ENCODE measurements at regions not wholly inside any gene's neighbourhood (a gene's known extent, or its start where the extent isn't known, plus 50 kb on each side); places are given as distances from the start of the nearest gene placed in this dataset.
"Not testable (repeated sequence)": the region's sequence is repeated elsewhere in the genome, so short reads cannot be mapped to it uniquely, and the experiment has no call there.

- no peak for DNase-seq
Measured at GRCh38 chr17:54196751-54197150, 374.0 kb downstream of the KIF2B start.

GRCh38 chr17:54201380-54201779, 378.7 kb downstream of the KIF2B start:
- DNase-seq: not testable (repeated sequence)

GRCh38 chr17:54220829-54221228, 398.1 kb downstream of the KIF2B start:
- DNase-seq: no peak

- DNase-seq: no peak
Measured at GRCh38 chr17:54221499-54221898, 398.8 kb downstream of the KIF2B start.

- DNase-seq: no peak
Measured at GRCh38 chr17:54235571-54235970, 412.8 kb downstream of the KIF2B start.

GRCh38 chr17:54237911-54238515, 415.3 kb downstream of the KIF2B start:
- no peak for DNase-seq

GRCh38 chr17:54239291-54239690, 416.6 kb downstream of the KIF2B start:
- DNase-seq: no peak

- no peak for DNase-seq
Measured at GRCh38 chr17:54255696-54256095, 433.0 kb downstream of the KIF2B start.

GRCh38 chr17:54256401-54256929, 433.7 kb downstream of the KIF2B start:
- no peak for DNase-seq

- no peak for DNase-seq
Measured at GRCh38 chr17:54257440-54257839, 434.7 kb downstream of the KIF2B start.

- DNase-seq: no peak
Measured at GRCh38 chr17:54259476-54259875, 436.7 kb downstream of the KIF2B start.

GRCh38 chr17:54261465-54261864, 438.7 kb downstream of the KIF2B start:
- no peak for DNase-seq

- no peak for DNase-seq
Measured at GRCh38 chr17:54269881-54270280, 447.2 kb downstream of the KIF2B start.

GRCh38 chr17:54270499-54270898, 447.8 kb downstream of the KIF2B start:
- no peak for DNase-seq

- DNase-seq: no peak
Measured at GRCh38 chr17:54277868-54278267, 455.1 kb downstream of the KIF2B start.

- no peak for DNase-seq
Measured at GRCh38 chr17:54280741-54281140, 458.0 kb downstream of the KIF2B start.

- no peak for DNase-seq
Measured at GRCh38 chr17:54282886-54283285, 460.2 kb downstream of the KIF2B start.

GRCh38 chr17:54307351-54307750, 484.6 kb downstream of the KIF2B start:
- no peak for DNase-seq

- DNase-seq: no peak
Measured at GRCh38 chr17:54324813-54325212, 502.1 kb downstream of the KIF2B start.

GRCh38 chr17:54339731-54340130, 517.0 kb downstream of the KIF2B start:
- DNase-seq: no peak

GRCh38 chr17:54347495-54347894, 524.8 kb downstream of the KIF2B start:
- no peak for DNase-seq

GRCh38 chr17:54348234-54348633, 525.5 kb downstream of the KIF2B start:
- no peak for DNase-seq

GRCh38 chr17:54353789-54354525, 531.2 kb downstream of the KIF2B start:
- no peak for DNase-seq

GRCh38 chr17:54361073-54361472, 538.3 kb downstream of the KIF2B start:
- not testable (repeated sequence) for DNase-seq

- no peak for DNase-seq
Measured at GRCh38 chr17:54368906-54369305, 531.7 kb upstream of the TOM1L1 start.
